HEK293T (cell line): ENCODE measurements at regions not wholly inside any gene's neighbourhood (a gene's known extent, or its start where the extent isn't known, plus 50 kb on each side); places are given as distances from the start of the nearest gene placed in this dataset.
"Not testable (repeated sequence)": the region's sequence is repeated elsewhere in the genome, so short reads cannot be mapped to it uniquely, and the experiment has no call there.

Experiments
- CTCF ChIA-PET: fragments of 350-600 bp; formaldehyde crosslinking; extraction: SDS; loops from one replicate; lab custom pipeline; 2021; ENCODE audit warnings: antibody characterized with exemption, inconsistent platforms; lab: Yijun Ruan, JAX
- POLR2A ChIA-PET: fragments of 350-600 bp; formaldehyde crosslinking; extraction: SDS; loops from one replicate; lab custom pipeline; 2020; ENCODE audit warnings: antibody characterized with exemption, inconsistent platforms; lab: Yijun Ruan, JAX
- DNase-seq: peaks from one replicate; pipeline ENCODE4 v3.0.0; 2012; ENCODE audit warnings: mixed read lengths; ENCODE audit errors: extremely low spot score
- ARNT ChIP-seq: fragments of 450-650 bp; IDR thresholded peaks from 2 replicates; pipeline ENCODE4 v1.6.1; 2017; ENCODE audit warnings: mild to moderate bottlenecking
- BHLHE40 ChIP-seq: fragments of 450-650 bp; IDR thresholded peaks from 2 replicates; pipeline ENCODE4 v1.6.1; 2016; ENCODE audit warnings: mild to moderate bottlenecking, moderate library complexity, borderline replicate concordance
- CTBP1 ChIP-seq: fragments of 450-650 bp; IDR thresholded peaks from 2 replicates; pipeline ENCODE4 v1.6.1; 2016; ENCODE audit warnings: borderline replicate concordance
- ELF4 ChIP-seq: fragments of 450-650 bp; IDR thresholded peaks from 2 replicates; pipeline ENCODE4 v1.6.1; 2017; ENCODE audit warnings: antibody characterized with exemption
- FOXA1 ChIP-seq: fragments of 450-650 bp; IDR thresholded peaks from 2 replicates; pipeline ENCODE4 v1.6.1; 2016; ENCODE audit warnings: mild to moderate bottlenecking
- FOXK2 ChIP-seq: fragments of 450-650 bp; IDR thresholded peaks from 2 replicates; pipeline ENCODE4 v1.6.1; 2016; ENCODE audit warnings: mild to moderate bottlenecking
- FOXM1 ChIP-seq: fragments of 450-650 bp; IDR thresholded peaks from 2 replicates; pipeline ENCODE4 v1.6.1; 2017; ENCODE audit warnings: mild to moderate bottlenecking, borderline replicate concordance
- HDGF ChIP-seq: fragments of 450-650 bp; IDR thresholded peaks from 2 replicates; pipeline ENCODE4 v1.6.1; 2017; ENCODE audit warnings: antibody characterized with exemption, borderline replicate concordance
- L3MBTL2 ChIP-seq: fragments of 450-650 bp; conservative IDR thresholded peaks from 2 replicates; pipeline ENCODE4 v1.6.1; 2016; ENCODE audit warnings: mild to moderate bottlenecking
- LEF1 ChIP-seq: fragments of 450-650 bp; IDR thresholded peaks from 2 replicates; pipeline ENCODE4 v1.6.1; 2017; ENCODE audit warnings: mild to moderate bottlenecking, borderline replicate concordance
- NFRKB ChIP-seq: fragments of 450-650 bp; IDR thresholded peaks from 2 replicates; pipeline ENCODE4 v1.6.1; 2016; ENCODE audit warnings: mild to moderate bottlenecking, moderate library complexity
- SP1 ChIP-seq: fragments of 450-650 bp; IDR thresholded peaks from 2 replicates; pipeline ENCODE4 v1.6.1; 2017
- SUZ12 ChIP-seq: fragments of 450-650 bp; IDR thresholded peaks from 2 replicates; pipeline ENCODE4 v1.6.1; 2016; ENCODE audit warnings: mild to moderate bottlenecking
- TARDBP ChIP-seq: fragments of 450-650 bp; IDR thresholded peaks from 2 replicates; pipeline ENCODE4 v1.6.1; 2016
- ZNF384 ChIP-seq: fragments of 450-650 bp; IDR thresholded peaks from 2 replicates; pipeline ENCODE4 v1.6.1; 2016
- TF ChIP-seq, protein P1 (sequence below): fragments of 450-650 bp; IDR thresholded peaks from 2 replicates; pipeline ENCODE4 v1.6.1; 2016

DNA sequence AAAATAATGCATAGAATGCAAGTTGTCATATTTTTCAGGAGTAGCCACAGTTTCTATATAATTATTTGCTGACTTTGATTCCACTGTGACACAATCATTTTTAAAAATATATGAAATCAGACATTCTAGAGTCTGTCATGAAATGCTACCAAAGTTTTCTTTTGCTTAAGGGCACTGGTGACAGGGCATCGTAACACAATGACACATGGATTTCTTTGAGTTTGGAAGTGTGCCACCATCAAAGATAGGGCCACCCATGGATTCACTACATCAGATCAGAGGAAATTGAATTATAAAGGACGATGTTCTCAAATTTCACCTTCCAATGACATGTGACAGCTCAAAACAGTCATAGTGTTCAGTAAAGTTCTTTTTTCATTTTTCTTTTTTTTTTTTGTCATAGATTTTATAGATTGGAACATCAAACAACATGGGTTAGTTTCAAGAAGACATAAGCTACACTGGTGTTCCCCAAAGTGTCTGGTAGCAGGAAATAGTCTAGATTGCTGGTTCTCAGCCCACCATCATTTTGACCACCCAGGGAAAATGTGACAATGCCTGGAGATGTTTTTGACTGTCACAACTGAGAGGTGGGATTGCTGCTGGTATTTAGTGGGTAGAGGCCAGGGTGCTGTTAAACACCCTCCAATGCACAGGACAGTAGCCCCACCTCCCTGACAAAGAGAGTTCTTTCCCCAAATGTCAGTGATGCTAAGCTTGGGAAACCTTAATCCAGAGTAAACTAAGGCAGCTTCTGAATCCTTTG, 123.8 kb upstream of the DOK5 start:
- ChIA-PET POLR2A (no interaction called here), CTCF (no interaction called here)
- no peak for DNase-seq
- no peak for TF ChIP-seq TARDBP
- no peak for TF ChIP-seq CTBP1
- TF ChIP-seq FOXK2 = no peak
- TF ChIP-seq ELF4 = no peak
- TF ChIP-seq SUZ12 = no peak
- TF ChIP-seq FOXA1 = no peak
- TF ChIP-seq SP1 = no peak
- TF ChIP-seq LEF1 = no peak
- TF ChIP-seq L3MBTL2 = no peak
- TF ChIP-seq, protein P1, sequence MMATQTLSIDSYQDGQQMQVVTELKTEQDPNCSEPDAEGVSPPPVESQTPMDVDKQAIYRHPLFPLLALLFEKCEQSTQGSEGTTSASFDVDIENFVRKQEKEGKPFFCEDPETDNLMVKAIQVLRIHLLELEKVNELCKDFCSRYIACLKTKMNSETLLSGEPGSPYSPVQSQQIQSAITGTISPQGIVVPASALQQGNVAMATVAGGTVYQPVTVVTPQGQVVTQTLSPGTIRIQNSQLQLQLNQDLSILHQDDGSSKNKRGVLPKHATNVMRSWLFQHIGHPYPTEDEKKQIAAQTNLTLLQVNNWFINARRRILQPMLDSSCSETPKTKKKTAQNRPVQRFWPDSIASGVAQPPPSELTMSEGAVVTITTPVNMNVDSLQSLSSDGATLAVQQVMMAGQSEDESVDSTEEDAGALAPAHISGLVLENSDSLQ = no peak
- no peak for TF ChIP-seq FOXM1
- TF ChIP-seq BHLHE40 = no peak
- no peak for TF ChIP-seq HDGF
- TF ChIP-seq ZNF384 = no peak
- no peak for TF ChIP-seq NFRKB
- no peak for TF ChIP-seq ARNT

DNA sequence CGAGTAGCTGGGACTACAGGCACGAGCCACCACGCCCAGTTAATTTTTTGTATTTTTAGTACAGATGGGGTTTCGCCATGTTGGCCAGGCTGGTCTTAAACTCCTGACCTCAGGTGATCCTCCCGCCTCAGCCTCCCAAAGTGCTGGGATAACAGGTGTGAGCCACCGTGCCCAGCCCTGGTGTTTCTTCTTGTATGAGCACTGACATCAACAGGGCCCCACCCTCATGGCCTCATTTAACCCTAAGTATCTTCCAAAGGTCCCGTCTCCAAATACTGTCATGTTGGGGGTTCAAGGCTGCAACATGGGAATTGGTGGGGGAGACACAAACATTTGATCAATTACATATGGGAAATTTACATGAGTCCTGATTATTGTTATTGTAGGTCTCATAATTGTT, 122.9 kb upstream of the DOK5 start:
- DNase-seq, CTCF ChIA-PET, POLR2A ChIA-PET: not testable (repeated sequence)

DNA sequence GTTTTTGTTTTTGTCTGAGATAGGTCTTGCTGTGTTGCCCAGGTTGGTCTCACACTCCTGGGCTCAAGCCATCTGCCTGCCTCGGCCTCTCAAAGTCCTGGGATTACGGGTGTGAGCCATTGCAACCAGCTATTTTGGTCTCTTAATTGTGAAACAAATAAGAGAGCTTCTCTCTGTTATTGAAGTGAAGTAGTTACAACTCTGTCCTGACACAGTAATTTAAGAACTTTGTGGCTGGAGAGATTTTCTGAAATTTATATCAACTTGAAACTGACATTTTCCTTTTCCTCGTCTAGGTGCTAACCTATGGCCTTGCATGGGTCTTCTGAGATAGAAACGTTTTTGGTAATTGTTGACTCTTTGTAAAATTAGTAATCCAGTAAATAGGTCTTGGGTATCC, 122.1 kb upstream of the DOK5 start:
- TF ChIP-seq L3MBTL2 = no peak
- TF ChIP-seq HDGF = no peak
- no peak for TF ChIP-seq SUZ12
- no peak for TF ChIP-seq CTBP1
- no peak for TF ChIP-seq FOXA1
- TF ChIP-seq FOXM1 = no peak
- no peak for TF ChIP-seq BHLHE40
- CTCF ChIA-PET = no interaction called here
- POLR2A ChIA-PET = no interaction called here
- no peak for DNase-seq

DNA sequence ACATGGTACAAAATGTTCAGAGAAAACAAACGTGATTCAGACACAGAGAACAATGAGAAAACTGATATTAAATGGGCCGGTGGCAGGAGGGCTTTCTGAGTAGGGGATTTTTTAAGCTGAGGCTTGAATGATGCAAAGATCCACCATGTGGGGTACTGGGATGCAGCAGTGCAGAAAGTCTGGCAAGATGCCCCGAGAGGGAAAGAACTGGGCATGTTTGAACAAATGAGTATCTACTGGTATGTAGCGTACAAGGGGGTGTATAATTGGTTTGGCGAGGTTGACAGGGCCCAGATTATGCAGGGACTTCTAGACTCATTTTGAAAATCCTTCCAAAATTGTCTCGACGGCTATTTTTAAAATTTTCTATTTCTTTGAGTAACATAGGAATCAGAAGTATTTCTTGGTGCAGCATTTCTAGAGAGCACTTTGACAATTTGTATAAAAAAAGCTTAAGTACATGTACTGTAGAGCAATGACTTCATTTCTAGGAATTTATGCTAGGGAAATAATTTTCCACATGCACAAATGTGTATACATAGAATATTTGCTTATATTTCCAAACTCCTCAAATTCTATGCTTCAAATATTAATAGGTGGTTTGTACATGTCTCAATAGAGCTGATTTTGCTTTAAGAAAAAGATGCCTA, 119.6 kb upstream of the DOK5 start:
- ChIA-PET CTCF (no interaction called here), POLR2A (no interaction called here)
- DNase-seq = no peak
- TF ChIP-seq ELF4 (no peak), TARDBP (no peak), ZNF384 (no peak), LEF1 (no peak), BHLHE40 (no peak)

DNA sequence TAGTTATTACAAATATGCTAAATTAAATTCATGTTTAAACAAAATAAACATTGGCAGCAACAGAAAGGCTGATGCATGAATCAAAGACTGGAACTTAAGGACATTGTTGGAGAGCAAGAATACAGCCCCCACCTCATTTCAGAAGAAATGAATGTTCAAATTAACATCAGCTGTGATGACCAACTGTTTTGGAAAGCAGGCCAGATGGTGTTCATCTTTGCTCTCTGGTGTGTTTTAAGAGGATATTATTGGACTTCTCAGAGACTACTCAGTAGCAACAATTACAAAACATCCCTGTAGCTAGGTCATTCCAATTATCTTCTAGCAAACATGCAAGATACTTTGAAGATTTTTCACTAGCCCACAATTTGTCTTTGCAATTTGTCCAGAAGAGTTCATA, 118.6 kb upstream of the DOK5 start:
- CTCF ChIA-PET = no interaction called here
- no peak for DNase-seq
- POLR2A ChIA-PET = no interaction called here
- no peak for TF ChIP-seq ELF4
- TF ChIP-seq SP1 = no peak
- TF ChIP-seq FOXK2 = no peak
- no peak for TF ChIP-seq TARDBP
- TF ChIP-seq SUZ12 = no peak
- no peak for TF ChIP-seq CTBP1
- TF ChIP-seq, protein P1 = no peak
- no peak for TF ChIP-seq BHLHE40
- no peak for TF ChIP-seq FOXM1
- no peak for TF ChIP-seq FOXA1
- no peak for TF ChIP-seq LEF1
- no peak for TF ChIP-seq L3MBTL2
- no peak for TF ChIP-seq ARNT

DNA sequence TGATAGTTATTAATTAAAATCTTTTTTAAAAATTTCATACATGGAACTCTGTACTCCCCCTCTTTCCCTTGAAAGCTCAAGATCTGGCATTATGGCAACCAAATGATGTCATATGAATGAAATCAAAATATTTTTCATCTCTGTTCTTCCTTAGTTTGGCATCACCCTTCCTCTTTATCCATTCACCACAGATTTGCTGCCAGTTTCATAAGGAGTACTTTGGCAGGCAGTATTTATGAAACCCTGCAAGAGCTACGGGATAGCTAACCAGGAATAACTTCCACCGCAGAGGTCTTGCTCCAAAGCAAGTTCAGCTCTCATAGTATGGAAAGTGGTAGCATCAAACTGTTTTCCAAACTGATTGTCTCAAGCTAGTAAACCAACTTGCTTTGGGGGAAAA, 113.9 kb upstream of the DOK5 start:
- DNase-seq = no peak
- POLR2A ChIA-PET = no interaction called here
- CTCF ChIA-PET = no interaction called here
- TF ChIP-seq, protein P1 = no peak
- TF ChIP-seq FOXA1 (no peak), ARNT (no peak), CTBP1 (no peak), SP1 (no peak), ELF4 (no peak), L3MBTL2 (no peak), HDGF (no peak)

DNA sequence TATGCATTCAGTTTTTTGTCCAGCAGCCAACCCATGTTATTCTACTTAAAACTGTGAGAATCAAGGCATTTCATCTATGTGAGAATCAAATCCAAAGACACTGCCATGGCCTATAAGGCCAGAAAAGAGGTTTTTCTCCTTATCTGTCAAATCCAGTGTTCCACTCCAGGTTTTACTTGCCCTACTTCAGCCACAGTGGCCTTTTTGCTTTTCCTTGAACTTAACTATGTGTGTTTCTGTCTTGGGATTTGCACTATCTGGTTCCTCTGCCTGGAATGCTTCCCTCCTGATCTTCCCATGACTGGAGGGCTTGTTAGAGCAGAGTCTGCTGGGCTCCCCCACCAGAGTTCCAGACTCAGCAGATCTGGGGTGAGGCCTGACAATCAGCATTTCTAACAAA, 113.1 kb upstream of the DOK5 start:
- no peak for DNase-seq
- POLR2A ChIA-PET = no interaction called here
- CTCF ChIA-PET = no interaction called here
- TF ChIP-seq SUZ12 (no peak), FOXA1 (no peak), CTBP1 (no peak), HDGF (no peak), L3MBTL2 (no peak), BHLHE40 (no peak), ZNF384 (no peak), LEF1 (no peak), SP1 (no peak), FOXM1 (no peak), TARDBP (no peak), NFRKB (no peak), ARNT (no peak), ELF4 (no peak), FOXK2 (no peak)
- TF ChIP-seq, protein P1 = no peak
